Dermis microvascular lymphatic vessel endothelial cell (primary cell): ENCODE measurements at regions not wholly inside any gene's neighbourhood (a gene's known extent, or its start where the extent isn't known, plus 50 kb on each side); places are given as distances from the start of the nearest gene placed in this dataset.

Experiments
- DNase-seq, 2 donors: peaks; one replicate each; pipeline versions ENCODE4 v3.0.0 to v3.0.0-alpha.2; 2010; ENCODE audit warnings: low read depth in 2 of 2

DNA sequence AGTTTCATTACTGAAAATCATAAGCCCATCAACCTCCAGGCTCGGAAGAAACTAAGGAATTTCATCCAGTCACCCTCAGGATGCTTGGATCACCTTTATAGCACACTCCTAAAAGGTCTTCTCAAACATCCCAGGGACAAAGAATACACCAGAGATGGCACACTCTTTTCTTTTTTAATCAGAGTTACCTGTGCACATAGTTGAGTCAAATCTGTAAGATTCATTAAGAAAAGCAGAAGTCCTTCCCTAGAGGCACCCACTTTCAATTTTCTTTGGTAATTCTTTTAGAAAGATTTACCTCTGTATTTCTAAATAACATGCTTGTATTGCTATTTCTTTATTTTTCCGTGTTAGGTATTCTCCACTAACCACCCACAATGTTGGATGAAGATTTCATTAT, 50.6 kb upstream of the IL6 start:
- no peak for DNase-seq

DNA sequence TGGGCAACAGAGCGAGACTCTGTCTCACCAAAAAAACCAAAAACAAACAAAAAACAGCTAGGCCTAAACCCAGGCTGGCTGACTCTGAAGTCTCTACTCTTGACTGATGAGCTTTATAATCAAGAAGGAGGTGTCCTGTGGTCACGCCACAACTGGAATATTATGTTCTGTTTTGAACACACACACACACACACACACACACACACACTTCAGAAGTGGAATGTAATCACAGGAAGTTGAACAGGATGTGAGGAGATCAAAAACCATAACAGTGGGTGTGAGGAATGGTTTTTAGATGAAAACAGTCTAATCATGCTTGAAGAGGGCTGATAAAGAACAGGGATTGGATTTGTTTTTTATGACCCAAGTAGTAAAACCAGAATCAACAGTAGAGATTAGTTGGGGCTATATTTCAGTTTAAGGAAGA, 51.1 kb upstream of the IL6 start:
- DNase-seq = peak; percentile 81 to 85

DNA sequence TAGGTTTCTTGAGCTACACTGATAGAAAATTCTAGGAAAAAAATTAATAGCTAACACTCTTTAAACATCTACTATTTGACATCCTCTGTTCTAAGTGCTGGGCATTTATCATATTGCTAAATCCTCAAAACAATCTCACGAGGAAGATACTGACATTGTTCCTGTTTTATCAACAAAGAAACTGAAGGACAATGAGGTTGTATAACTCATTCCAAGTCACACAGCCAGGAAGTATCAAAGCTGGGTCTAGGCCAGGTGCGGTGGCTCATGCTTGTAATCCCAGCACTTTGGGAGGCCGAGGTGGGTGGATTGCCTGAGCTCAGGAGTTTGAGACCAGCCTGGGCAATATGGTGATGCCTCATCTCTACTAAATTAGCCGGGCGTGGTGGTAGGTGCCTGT, 51.6 kb upstream of the IL6 start:
- peak; percentile 51 to 82 for DNase-seq

DNA sequence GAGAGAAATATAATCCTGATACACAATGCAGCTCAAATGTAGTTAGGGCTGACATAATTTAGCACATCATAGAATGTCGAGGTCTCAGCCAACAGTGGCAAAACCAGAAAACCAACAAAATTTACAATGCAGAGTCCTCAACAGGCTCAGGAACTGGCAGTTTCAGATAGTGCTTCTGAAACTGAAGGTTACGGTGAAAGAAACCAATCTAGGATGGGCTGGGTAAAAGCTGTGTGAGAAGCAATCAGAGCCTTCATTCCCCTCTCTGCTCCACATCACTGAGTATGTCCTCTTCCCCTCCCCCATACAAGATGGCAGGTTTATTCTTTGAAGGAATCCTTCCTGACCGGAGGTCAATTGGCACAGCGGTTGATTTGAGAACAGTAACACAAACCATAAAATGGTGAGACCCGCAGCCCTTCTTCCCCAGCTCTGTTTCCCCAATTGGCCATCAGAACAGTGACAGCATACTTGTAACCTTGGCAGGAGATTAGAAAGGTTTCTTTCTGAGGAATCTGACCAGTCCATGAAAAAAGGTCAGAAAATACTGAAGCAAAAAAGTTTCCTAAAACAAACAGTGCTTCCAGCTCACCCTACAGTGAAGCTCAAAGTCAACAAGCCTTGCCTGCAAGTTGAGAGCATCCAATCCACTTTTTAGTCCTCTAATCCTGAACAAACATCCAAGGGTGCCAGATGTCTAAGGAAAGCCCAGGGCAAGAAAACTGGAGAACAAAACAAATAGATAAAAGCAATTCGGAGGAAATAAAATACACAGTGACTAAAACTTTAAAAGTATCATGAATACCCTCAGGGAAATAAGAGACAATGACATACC, 53.9 kb upstream of the IL6 start:
- no peak for DNase-seq

DNA sequence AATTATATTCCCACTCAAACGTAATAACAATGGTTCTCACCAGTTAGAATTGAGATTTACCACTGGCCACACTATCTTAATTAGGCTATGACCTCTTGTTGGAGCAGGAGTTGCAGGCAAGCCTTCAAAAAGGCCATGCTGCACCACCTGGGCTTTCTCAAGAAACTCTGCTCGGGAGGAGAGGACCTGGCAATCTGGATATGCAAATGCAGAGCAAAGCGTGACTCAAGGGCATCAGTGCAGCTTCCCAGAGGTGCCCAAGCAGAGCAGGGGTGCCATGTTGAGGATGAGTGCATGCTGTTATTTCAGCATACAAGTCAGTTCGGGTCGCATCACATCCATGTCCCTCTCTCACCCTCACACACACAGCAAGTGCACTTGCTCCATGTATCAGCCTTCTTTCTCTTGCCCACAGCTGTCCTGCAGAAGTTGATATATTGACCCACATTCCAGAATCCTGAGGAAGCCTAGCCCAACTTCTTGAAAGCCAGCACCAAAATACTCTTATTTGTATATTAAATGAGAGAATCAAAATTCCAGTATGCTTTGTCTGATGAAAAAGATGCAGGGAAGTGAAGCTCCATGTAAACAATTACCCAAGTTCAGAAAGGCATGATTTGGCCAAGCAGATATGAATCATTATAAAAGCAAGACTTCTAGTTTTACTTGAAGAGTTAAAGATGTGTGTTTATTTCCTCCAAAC, 55.7 kb upstream of the IL6 start:
- peak in 1 of 2 donors; percentile 29 for DNase-seq

DNA sequence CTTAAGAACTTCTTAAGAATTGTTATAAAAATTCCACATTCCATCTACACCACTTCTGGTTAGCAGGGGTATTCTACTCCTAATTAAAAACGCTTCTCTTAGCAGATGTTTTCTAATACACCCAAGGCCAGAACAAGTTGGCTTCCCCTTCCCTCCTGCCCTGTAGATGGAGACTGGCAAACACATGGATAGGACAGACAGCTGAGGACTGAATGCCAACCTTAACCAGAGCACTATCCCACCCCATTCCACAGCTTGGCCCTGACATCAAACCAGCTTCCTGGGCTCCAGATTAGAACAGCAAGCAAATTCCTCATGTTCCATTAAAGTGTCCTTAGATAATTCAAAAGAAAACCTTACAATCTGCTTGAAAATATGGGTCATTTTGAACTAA, 56.6 kb upstream of the IL6 start:
- no peak for DNase-seq

DNA sequence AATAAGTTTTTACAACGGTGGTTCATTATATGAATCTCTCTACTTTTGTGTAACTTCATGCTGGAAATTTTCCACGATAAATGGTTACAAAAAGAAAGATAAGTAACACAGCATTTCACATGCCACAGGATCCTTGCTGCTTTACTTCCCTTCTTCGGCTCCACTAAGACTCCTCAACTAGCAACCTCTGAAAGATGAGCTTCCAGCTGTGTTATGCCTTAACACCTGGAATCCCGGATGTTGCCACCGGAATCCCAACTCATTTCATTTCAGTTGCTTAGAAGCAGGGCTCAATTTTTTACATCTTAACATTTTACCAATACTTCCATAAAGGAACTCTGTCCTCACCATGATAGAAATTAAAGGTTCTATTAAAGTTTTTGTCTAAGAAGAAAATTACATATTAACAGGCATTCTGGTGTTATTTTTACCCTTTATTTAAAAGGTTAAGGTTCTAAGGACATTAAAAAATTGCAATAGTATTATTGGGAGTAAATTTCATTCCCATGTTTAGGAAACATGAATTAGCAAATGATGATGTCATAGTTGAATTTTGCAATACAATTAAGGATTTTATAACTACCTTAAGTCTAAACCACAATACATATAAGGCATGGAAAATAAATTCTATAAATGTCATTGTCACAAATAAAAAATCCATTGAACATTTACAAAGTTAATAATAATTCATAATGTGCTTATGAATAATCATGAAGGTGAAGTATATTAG, 57.1 kb upstream of the IL6 start:
- DNase-seq = no peak

DNA sequence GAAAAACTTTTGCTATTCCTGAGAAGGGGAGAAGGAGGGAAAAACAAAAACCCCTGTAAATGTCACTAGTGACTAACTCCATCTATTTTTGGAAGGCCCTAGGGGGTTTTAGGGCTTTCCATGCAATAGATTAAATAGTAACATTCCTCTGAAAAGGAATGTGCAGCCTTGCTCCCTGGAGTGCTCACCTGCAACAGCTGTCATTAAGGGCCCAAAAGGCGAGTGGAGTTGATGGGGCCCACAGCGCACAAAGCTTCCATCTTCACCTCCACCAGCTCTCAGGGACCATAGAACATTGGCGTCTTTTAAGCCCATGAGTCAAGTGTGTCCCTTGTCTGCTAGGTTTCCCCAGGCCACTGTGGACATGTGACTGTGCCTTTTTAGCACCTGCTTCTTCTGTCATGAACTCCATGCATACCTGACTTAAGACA, 58.0 kb upstream of the IL6 start:
- DNase-seq = no peak

DNA sequence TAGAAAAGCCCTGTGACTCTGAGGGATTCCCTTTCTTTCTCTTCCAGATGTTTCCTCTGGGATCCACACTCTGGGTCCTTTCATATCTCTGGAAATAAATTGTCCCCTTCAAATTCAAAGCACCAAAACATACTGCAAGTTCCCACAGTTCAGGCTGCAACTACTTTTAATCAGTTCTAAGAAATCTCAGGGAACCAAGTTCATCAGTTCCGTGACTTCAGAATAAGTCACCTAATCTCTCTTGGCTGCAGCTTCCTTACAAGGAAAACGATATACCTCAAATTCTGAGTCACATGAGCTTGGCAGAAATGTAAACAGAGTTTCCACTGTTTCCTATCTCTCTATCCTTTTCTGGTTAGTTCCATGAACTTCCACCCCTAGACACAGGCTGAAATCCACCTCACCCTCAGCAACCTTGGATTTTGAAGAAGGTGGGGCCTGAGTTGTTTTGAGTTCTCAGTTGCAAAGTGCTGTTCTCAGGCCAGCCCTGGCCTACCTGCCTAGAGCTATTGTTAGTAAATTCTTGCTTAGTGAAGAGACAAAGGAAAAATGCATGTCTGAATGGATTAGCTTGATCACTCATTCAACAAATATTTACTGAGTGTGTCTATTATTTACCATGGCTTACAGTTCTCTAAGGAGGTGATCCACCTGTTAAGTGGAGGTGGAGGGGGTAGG, 59.3 kb upstream of the IL6 start:
- peak in 1 of 2 donors; percentile 71 for DNase-seq

DNA sequence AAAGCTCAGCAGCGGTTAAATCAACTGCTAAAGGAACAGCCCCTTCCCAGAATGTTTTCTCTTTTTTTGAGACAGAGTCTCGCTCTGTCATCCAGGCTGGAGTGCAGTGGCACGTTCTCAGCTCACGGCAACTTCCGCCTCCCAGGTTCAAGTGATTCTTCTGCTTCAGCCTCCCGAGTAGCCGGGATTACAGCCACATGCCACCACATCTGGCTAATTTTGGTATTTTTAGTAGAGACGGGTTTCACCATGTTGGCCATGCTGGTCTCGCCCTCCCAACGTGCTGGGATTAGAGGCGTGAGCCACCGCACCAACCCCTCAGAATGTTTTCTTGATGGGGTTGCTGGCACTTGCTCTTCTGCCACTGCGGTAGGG, 59.8 kb upstream of the IL6 start:
- DNase-seq = no peak

DNA sequence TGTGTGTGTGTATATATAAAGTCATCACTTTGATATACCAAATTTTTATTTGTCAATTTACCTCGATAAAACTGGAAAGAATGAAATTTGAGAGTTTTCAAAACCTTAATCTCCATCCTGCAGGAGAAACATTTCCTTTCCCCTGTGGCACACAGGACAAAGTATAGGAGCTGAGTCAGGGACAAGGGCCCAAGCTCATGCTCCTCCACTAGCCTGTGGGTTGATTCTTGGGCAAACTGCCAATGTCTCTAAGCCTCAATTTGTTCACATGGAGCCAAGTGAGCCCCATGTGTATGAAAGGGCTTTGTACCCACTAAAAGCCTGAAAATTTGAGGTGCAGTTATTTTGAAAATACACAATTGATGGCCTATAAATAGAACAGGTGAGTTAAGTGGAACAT, 60.3 kb upstream of the IL6 start:
- peak in 1 of 2 donors; percentile 77 for DNase-seq

DNA sequence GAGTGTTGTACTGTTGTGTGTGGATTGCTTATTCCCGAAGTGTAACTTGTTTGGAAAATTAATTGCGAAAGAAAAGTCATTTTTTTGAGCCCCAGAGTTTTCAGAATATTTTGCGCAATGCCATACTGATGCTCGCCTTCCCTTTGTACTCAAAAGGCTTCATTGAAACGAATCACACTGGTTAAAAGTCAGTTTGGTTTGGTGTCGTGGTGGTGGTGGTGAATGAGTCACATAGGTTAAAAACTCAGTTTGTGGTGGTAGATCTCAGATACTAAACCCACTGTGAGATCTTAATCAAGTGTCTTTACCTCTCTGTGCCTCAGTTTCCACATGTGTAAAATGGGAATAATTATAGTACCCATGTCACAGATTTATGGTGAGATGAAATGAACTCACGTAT, 61.1 kb upstream of the IL6 start:
- DNase-seq = no peak

DNA sequence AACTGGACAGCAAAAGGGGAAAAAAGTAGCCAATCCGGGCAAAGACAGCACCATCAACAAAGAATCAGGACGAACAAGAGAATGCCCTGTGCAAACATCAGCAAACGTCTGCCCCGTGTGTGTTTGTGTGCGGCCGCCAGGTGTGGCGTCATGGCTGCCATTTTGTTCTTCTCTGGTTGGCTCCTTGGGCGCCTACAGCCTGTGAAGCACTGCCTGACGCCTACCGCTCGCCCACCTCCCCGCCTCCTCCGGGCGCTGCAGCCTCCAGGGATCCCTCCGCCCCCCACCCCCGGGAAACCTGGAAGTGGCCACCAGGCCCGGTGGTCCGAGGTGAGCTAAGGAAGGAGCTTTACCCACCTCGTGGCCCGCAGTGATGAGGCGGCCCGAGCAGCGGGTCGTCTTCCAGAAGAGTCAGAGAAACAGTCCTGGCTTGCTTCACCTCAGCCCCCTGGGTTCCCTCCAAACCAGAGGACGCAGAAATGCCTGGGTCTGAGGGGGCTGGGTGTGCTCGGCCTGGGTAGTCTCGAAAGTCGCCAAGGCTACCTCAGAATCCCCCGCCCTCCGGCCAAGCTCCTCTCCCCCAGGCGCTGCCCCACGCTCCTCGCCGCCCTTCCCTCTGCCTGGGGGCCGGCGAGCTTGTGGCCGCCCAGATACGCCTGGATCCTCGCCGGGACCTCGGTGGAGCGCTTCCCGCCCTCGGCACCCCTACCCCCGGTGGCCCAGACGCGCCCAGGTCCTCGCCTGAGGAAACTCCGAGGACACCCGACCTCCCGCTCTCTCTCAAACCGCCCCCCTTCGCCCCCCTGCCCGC, 61.8 kb upstream of the IL6 start:
- no peak for DNase-seq

DNA sequence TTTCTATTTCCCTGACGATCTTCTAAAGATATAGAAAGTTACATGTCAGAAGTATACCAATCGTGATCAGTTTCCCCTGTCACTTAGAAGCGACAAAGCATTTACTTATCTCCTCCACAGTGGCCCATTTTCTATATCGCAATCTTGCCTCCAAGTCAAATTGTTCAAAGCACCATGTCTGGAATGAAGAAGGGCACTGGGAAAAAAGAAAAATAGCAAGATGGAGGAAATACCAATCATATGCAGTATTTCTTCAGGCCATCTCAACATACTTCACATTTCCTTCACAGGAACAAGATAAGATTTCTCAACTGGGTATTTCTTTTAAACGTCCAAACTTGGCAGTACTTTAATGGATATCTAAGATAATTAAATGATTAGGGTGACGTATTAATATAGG, 63.3 kb upstream of the IL6 start:
- DNase-seq = no peak

DNA sequence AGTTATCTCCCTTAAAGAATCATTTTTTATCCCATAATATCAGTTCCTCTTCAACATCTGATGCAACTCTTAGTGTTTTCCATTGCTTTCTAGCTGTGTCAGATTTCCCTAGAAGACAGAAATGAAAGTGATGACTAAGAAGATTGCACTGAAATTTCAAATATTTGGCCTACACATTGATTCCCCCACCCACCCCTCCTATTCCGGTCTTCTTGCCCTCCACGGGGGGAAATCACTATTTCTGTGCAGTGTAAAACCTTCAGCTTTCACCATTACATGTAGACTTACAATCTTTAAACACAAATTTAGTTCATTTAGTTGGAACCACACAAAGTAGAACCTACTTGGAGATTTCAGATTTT, 63.7 kb upstream of the IL6 start:
- DNase-seq = no peak

DNA sequence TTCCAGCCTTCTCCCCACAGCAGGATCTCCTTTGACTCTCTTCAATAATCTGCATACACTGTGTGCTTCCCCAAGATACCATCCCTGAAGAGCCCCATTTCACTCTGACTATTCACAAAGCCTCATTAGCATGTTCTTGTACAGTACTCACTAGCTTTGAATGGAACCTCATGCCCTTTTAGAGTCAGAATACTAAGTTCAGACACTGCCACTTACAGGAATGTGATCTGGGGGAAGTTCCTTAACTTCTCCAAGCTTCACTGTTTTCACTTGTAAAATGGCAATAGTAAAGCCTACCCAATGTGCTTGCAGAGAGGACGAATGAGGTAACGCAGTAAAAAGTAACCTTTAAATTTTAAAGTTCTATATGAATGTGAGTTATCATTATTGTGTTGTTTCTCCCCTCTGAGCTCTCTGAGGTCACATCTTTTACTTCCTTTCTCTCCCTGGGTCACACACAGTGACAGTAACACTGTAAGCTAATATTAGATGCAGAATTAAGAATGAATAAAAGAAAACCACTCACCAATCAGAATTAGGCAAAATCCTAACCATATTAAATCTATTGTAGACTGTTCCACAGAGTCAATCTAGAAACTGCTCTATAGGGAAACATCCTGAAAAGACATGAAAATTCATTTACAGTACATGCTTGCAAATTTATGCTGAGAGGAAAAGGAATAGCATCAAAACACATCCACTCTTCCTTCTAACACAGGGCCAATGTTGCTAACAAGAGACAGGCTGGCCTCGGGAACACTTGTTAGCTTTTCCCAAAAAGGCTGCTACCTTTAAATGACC, 64.2 kb upstream of the IL6 start:
- no peak for DNase-seq

DNA sequence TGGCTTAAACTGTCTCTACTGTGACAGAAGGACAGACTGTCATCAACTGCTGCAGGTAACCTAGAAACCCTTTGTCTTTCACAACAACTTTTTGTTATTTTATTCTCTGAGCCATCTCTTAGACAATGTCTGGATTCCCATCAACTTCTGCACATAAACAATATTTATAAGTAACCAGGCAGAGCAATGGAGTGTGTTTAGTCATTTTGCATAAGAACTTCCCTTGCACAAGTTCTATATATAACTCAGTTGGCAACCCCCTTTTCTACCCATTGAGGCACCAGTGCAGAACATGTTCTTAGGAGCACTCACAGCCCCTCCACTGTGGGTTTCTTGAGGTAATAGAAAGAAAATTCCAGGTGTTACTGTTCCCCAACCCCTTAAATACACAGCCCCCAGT, 65.0 kb upstream of the IL6 start:
- DNase-seq = peak; percentile 43 to 62

DNA sequence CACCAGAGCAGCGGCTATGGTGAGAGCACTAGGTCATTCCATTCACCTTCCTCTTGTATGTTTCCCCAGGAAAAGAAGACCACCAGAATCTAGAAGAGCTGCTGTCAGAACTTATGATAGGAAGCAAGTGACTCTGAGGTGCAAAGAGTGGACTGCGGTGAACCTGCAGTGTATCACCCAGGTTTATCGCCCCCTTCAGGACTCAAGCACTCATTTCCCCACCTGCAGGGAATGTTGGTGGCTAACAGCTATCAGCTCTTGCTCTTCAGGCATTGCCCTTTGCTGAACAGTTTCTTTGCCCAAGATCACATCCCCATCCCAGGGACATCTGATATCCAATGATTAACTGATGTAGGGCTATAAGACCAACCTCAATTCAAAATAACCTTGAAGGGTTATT, 66.3 kb upstream of the IL6 start:
- no peak for DNase-seq

DNA sequence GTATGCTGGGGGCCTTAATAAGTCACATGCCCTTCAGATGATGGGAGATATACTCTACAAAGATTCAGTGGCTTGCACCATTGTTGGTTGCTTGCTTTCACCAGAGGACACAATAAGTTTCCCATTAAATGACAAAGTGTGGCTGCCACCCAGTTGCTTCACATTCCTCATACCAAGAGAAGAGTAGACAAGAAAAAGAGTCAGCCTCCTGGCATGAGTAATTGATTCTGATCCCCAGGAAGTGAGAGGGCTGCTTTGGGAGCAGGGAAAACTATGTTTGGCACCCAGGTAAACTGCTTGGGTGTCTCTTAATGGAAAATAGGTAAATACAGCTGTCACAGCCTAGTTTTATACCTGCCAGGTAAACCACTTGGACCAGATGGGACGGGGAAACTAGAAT, 66.7 kb upstream of the IL6 start:
- DNase-seq = no peak

DNA sequence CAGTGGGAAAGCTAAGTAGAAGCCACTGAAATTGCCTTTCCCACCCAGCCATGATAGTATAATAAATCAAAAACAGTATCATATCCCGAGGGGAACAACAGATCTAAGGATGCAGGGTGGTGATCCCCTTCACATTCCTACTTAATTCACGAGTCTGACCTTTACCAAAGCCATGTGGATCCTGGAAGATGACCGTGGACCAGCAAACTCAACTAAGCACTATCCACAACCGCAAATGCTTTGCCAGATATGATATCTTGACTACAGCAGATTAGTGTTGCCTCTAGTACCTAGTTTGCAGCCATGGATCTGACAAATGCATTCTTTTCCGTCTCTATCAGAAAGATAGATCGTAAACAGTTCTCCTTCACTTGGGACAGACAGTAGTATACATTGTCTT, 67.3 kb upstream of the IL6 start:
- no peak for DNase-seq
